ENCODE measurements at regions not wholly inside any gene's neighbourhood (a gene's known extent, or its start where the extent isn't known, plus 50 kb on each side); places are given as distances from the start of the nearest gene placed in this dataset.

DNA sequence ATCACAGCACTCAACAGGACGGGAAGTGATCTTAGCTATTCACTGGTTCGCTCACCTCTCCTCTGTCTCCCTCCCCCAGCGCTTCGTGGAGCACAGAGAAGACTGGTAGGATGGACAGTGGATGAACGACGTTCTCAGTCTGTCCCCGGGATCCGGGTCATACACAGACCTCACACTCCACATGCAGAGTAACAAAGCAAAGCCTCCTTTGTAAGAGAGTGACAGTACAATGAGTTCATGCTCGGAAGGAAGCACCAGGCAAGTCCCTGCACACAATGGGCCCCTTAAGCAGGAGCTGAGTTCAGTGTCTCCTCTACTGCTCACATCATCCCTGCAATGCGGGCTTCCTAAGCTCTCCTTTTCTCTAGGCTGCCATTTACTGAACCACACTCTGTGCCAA, 356.9 kb downstream of the C16orf95 start:
- H3K27ac ChIP-seq: no peak overlapping the region
- TF ChIP-seq CTCF (IDR thresholded peaks at IDR 0.05) (no peak), ZFX (IDR thresholded peaks at IDR 0.05; ENCODE audit: borderline replicate concordance) (no peak)

DNA sequence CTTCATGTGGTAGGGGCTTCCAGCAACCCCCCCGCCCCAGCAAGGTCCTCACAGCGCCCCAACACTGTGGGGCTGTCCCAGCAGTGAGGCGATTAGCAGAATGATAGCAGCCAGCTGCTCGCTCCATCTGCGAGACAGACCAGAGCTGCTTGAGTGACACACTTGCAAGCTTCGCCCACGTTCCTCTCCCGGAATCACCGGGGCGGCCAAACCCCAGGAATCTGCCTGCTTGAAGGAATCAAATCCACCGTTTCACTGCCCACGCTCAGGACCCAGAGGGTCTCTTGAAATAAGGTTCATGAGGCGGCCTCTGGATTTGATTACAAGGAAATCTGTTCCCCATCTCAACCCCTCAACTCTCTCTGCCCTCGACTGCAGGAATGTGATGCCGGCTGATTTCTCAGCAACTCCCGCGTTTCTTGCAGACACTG, 356.0 kb downstream of the C16orf95 start:
- TF ChIP-seq ZFX (IDR thresholded peaks at IDR 0.05; ENCODE audit: borderline replicate concordance) (no peak), CTCF (IDR thresholded peaks at IDR 0.05) (no peak)

GRCh38 chr16:86962259-86962658, 354.9 kb downstream of the C16orf95 start:
- H3K27ac ChIP-seq: no peak overlapping the region

More for the DNA sequence above, 356.0 kb downstream of the C16orf95 start:
- no peak overlapping the region for H3K27ac ChIP-seq

GRCh38 chr16:86962913-86963312, 354.3 kb downstream of the C16orf95 start:
- TF ChIP-seq CTCF (IDR thresholded peaks at IDR 0.05) (no peak), ZFX (IDR thresholded peaks at IDR 0.05; ENCODE audit: borderline replicate concordance) (no peak)
- no peak overlapping the region for H3K27ac ChIP-seq

More at GRCh38 chr16:86962259-86962658, 354.9 kb downstream of the C16orf95 start:
- TF ChIP-seq CTCF (IDR thresholded peaks at IDR 0.05) (no peak), ZFX (IDR thresholded peaks at IDR 0.05; ENCODE audit: borderline replicate concordance) (no peak)

DNA sequence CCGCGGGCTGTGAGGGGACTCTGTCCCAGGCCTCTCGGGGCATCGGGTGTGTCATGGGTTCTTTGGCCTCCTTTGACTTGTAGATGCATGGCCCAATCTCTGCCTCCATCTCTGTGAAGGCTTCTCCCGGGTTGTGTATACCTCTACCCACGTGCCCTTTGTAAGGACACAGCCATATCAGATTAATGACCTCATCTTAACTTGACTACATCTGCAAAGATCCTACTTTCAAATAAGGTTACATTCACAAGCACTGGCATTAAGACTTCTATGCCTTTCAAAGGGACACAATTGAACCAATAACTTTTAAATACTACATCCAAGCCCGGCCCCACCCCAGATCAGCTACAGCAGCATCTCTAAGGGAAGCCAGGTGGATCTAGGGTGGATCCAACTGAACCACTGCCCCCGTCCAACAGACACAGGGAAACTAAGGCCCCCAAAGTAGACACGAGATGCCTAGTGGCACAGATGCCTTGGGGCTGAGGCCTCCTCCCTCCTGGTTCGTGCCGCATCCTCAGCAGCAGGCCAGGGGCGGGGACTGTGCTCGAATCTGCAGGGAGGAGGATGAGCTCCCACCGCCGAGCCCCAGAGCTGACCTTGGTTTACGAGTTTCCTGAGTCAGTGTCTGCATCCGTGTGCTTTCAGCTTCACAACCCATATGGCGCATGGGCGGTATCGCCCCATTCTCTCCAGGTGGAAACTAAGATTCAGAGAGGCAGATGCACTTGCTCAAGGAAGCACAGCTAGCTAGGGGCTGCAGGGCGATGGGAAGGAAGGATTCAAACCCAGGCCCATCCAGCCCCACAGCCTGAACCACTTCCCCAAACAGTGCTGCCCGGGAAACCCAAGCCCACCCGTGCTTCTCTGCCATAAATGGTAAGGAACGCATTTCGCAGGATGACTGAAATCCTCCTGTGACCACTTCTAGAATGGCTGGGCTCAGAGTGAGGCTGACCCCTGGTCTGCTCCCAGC, 353.3 kb downstream of the C16orf95 start:
- TF ChIP-seq ZFX (IDR thresholded peaks at IDR 0.05; ENCODE audit: borderline replicate concordance) (no peak), CTCF (IDR thresholded peaks at IDR 0.05) (no peak)
- H3K27ac ChIP-seq: no peak overlapping the region

DNA sequence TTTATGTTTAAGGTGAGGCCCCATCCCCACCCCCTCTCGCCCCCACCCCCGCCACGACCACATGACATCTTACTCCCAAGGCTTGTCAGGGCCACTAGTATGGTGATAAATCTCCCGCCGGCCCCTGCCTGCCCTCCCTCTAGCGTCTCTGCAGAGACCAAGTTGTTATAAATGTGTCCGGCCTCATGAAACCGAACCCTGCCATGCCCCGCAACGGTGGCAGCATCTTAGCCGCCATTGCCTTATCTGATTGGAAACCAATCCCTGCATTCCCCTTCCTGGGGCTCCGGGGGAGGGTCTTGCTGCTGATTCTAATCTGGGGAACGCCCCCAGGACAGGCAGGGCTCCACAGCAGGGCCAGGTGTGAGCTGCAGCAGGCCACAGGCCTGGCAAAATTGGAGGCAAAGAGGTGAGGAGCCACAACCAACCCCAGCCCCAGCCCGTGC, 352.4 kb downstream of the C16orf95 start:
- no peak overlapping the region for H3K27ac ChIP-seq
- no peak for TF ChIP-seq ZFX (IDR thresholded peaks at IDR 0.05; ENCODE audit: borderline replicate concordance)
- no peak for TF ChIP-seq CTCF (IDR thresholded peaks at IDR 0.05)

- no peak for TF ChIP-seq ZFX (IDR thresholded peaks at IDR 0.05; ENCODE audit: borderline replicate concordance)
- TF ChIP-seq CTCF (IDR thresholded peaks at IDR 0.05): no peak
- no peak overlapping the region for H3K27ac ChIP-seq
Observed at GRCh38 chr16:86965331-86965730, 351.9 kb downstream of the C16orf95 start.

Data from 22Rv1 (cell line).